Right ventricle myocardium superior (tissue), 1 donor: ENCODE measurements at regions not wholly inside any gene's neighbourhood (a gene's known extent, or its start where the extent isn't known, plus 50 kb on each side); places are given as distances from the start of the nearest gene placed in this dataset.
A peak's percentile ranks its signal among the peaks of the same experiment; 100 is the strongest.
"Not testable (repeated sequence)": the region's sequence is repeated elsewhere in the genome, so short reads cannot be mapped to it uniquely, and the experiment has no call there.

ENCODE experiments used
- ATAC-seq: fragments of 200-7000 bp; cut with Tn5 transposase; one replicate; pipeline ENCODE4 v1.9.1; 2020; ENCODE audit warnings: mild to moderate bottlenecking; ENCODE audit not compliant: poor library complexity
- DNase-seq: peaks from one replicate; pipeline ENCODE4 v3.0.0-alpha.2; 2020
- intact Hi-C: fragments of 100-400 bp; cut with DNase I; formaldehyde crosslinking; loops from one replicate; pipeline ENCODE4 v1.11.2; 2022
- donor health status: DM: no; HTN: yes; CAD: no; lungs with severe emphysema.

GRCh38 chr7:142519079-142520078, 229.9 kb upstream of the PRSS1 start:
- no peak for DNase-seq
- intact Hi-C loops = no loop called here
- no peak for ATAC-seq

DNA sequence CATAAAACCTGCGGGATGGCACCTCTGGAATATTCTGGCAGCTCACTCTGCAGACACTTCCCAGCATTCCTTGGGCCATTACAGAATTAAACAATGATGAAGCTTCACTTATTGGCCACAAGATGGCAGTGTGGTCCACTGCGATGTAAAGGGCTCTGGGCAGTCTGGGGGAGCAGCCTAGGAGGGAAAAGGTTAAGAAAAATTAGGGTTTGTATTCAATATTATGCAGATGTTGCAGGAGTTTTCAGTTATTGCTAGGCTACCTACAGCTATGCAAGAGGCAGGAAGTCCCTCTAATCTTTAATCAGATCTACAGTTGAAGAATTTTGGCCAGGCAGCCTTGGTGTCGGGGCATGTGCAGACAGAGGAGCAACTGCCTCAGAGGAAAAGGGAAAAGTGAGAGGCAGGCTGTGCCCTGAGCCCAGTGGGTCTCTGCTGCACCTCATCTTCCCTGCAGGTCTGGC, 233.2 kb upstream of the PRSS1 start:
- intact Hi-C loops = no loop called here
- ATAC-seq = peak; percentile 85
- DNase-seq = no peak

- intact Hi-C loops, DNase-seq: not testable (repeated sequence)
- ATAC-seq = peak; percentile 12
Measured at GRCh38 chr7:142514716-142515115, 234.6 kb upstream of the PRSS1 start.

DNA sequence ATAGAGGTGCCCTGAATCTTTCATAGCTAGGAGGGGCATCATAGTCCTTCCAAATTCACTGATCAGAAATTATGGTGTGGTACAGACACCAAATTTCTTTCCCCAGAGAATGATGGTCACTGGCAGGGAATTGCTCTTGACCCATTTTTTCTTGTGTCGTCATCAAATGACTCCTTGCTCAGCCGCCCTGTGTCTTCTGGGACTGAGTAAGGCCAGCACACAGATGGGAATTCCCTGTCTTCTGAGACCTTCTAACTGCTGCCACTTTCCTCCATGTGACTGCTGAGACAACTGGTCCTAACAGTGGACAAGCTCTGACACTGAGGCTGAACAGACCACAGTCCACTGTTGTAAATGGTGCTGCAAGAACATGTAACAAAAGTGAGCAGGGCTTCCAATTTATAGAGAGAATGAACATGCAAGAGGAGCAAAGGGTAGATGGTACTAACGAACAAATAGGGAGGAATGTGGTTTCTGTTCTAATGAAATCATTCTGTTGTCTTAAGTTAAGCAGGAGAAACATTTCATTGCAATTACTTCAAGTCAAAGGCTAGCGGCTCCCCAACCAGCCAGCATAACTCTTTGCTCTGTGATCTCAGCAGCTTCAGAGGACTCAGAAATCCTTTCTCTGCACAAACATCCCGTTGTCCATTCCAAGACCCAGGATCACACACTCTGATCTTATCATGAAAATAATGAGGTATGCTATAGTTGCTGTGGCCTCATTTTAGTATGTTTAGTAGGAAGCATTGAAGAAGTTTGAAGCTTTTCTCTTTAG, 235.9 kb upstream of the PRSS1 start:
- ATAC-seq (no peak), DNase-seq (no peak)
- intact Hi-C loops = no loop called here

GRCh38 chr7:142511801-142512200, 237.5 kb upstream of the PRSS1 start:
- no peak for DNase-seq
- ATAC-seq = no peak
- intact Hi-C loops = no loop called here

GRCh38 chr7:142511374-142511773, 237.9 kb upstream of the PRSS1 start:
- ATAC-seq (no peak), DNase-seq (no peak)
- intact Hi-C loops = no loop called here

DNA sequence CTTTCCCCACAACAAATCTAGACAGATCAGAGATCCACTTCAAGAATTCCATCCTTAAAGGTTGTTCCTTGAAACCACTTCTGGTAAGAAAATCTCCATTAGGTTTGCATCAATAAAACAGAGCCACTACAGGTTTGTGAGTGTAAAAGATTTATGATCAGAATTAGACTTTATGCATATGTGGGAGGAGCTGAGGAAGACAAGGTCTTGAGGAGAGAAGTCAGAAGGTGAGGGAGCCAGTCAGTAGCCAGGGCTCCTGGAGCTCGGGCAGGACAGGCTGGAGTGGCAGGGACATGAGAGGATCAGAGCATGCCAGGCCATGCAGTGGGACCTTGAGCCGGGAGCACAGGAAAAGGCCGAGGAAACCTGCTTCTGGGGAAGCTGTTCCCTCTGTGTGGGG, 240.0 kb upstream of the PRSS1 start:
- intact Hi-C loops, DNase-seq, ATAC-seq: not testable (repeated sequence)

- intact Hi-C loops = no loop called here
- ATAC-seq (no peak), DNase-seq (no peak)
Measured at GRCh38 chr7:142508251-142508650, 241.0 kb upstream of the PRSS1 start.

GRCh38 chr7:142507799-142508198, 241.5 kb upstream of the PRSS1 start:
- DNase-seq (no peak), ATAC-seq (no peak)
- intact Hi-C loops = no loop called here

DNA sequence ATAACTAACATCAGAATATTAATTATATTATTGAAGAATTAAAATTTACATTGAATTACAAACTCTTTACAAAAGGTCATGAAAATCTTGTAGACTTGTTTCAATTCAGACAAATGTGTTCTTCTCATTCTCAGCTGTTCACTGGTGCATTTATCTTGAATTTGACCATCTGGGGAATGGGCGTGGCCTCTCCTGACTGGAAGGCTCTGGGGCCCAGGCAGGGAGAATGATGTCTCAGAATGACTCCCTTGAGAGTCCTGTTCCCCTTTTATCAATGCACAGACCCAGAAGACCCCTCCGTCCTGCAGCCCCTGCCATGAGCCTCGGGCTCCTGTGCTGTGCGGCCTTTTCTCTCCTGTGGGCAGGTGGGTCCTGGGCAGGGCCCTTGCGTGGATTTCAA, 242.2 kb upstream of the PRSS1 start:
- DNase-seq, ATAC-seq, intact Hi-C loops: not testable (repeated sequence)

DNA sequence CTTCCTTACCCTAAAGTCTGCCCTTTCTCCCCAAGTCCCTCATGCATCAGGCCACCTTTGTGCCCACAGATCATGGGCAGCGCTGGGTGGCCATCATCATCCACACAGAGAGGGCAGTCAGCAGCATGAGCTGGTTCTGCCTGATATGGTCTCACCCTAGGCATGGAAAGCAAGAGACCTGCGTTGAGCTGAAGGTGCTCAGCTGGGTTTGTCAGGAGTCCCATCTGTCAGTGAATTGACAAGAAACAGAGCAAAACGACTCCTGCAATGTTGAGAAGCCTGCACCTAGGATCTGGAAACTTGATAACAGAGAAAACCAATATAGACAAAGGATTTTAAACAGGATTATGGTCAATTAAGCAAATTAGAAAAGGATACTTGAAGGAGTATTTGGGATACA, 242.7 kb upstream of the PRSS1 start:
- ATAC-seq (no peak), DNase-seq (no peak)
- intact Hi-C loops = no loop called here

GRCh38 chr7:142503949-142504348, 245.3 kb upstream of the PRSS1 start:
- ATAC-seq, intact Hi-C loops: not testable (repeated sequence)

GRCh38 chr7:142503036-142503435, 245.2 kb upstream of the PRSS58 start:
- ATAC-seq = no peak
- no peak for DNase-seq
- intact Hi-C loops = no loop called here

More at GRCh38 chr7:142503949-142504348, 245.3 kb upstream of the PRSS1 start:
- not testable (repeated sequence) for DNase-seq

DNA sequence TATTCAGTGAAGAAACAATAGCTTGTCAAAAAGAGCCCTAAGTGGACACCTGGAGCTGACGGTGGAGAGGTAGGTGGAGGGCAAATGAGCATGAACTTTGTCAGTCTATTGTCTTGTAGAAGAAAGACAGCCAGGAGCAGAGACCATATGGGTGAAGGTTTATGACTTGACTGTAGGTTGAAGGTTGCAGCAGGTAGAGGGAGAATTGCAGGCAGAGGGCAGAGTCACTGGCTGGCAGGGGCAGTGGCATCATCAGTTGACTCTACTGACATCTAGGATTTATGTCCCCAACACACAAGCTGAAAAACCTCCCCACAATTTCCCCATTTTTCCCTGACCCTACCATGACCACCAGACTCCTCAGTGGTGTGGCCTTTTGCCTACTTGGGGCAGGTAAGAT, 243.6 kb upstream of the PRSS58 start:
- intact Hi-C loops = no loop called here
- ATAC-seq (no peak), DNase-seq (no peak)

DNA sequence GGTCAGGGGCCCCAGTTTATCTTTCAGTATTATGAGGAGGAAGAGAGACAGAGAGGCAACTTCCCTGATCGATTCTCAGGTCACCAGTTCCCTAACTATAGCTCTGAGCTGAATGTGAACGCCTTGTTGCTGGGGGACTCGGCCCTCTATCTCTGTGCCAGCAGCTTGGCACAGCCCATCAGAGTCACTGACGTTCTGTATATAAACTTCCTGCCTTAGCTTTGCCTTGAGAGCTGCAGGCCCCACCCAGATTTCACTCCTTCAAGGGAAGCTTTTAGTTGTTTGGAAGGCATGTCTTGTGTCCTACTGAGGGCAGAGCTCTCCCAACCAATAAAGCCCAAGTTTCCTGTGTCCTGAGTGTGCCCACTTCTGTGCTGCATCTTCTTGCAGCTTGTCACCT, 242.5 kb upstream of the PRSS58 start:
- ATAC-seq (no peak), DNase-seq (no peak)
- intact Hi-C loops = no loop called here

GRCh38 chr7:142499635-142500034, 241.8 kb upstream of the PRSS58 start:
- ATAC-seq (no peak), DNase-seq (no peak)
- intact Hi-C loops = no loop called here

DNA sequence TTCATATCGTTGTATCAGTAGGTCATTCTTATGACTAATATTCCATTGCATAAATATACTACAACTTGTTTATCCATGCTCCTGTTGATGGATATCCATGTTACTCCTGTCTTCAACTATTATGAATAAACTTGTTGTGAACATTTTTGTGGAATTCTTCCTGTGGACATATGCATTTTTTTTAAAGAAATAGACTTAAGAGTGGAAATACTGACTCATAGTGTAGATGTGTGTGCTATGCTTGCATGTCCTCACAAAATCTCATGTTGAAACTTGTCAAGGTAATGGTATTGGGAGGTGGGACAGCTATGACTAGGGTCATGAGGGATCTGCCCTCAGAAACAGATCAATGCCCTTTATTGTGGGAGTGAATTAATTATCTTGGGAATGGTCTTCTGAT, 240.5 kb upstream of the PRSS58 start:
- intact Hi-C loops = no loop called here
- ATAC-seq (no peak), DNase-seq (no peak)

GRCh38 chr7:142496545-142496991, 238.7 kb upstream of the PRSS58 start:
- ATAC-seq (peak; percentile 60), DNase-seq (no peak)
- intact Hi-C loops = no loop called here

GRCh38 chr7:142495879-142496278, 238.0 kb upstream of the PRSS58 start:
- ATAC-seq, DNase-seq, intact Hi-C loops: not testable (repeated sequence)
